Vagina (tissue), 2 donors: ENCODE measurements at regions not wholly inside any gene's neighbourhood (a gene's known extent, or its start where the extent isn't known, plus 50 kb on each side); places are given as distances from the start of the nearest gene placed in this dataset.
"Not testable (repeated sequence)": the region's sequence is repeated elsewhere in the genome, so short reads cannot be mapped to it uniquely, and the experiment has no call there.

Experiments used
- DNase-seq, 2 donors: peaks; one replicate each; pipeline ENCODE4 v3.0.0-alpha.2; 2017; ENCODE audit errors: extremely low spot score in 2 of 2
- H3K27ac ChIP-seq: fragments of 200-600 bp; sonication (generic); one replicate; pipeline ENCODE4 v1.5.1; 2019
- H3K27me3 ChIP-seq: fragments of 200-600 bp; sonication (generic); one replicate; pipeline ENCODE4 v1.5.1; 2019
- H3K36me3 ChIP-seq, 2 donors: fragments of 200-600 bp; sonication (generic); one replicate each; pipeline ENCODE4 v1.5.1; 2017 to 2019
- H3K4me1 ChIP-seq: fragments of 200-600 bp; sonication (generic); one replicate; pipeline ENCODE4 v1.5.1; 2019
- H3K4me3 ChIP-seq, 2 donors: fragments of 200-600 bp; sonication (generic); 1 replicate in 1 of 2; 2 replicates in 1 of 2; pipeline ENCODE4 v1.5.1; 2016 to 2019
- H3K9me3 ChIP-seq: fragments of 200-600 bp; sonication (generic); one replicate; pipeline ENCODE4 v1.5.1; 2019
- CTCF ChIP-seq, 3 experiments: fragments of 450-650 bp in 2 of 3; fragments of 200-600 bp in 1 of 3; sonication (generic) in 1 of 3; IDR thresholded peaks; one replicate each; pipeline ENCODE4 v1.5.1; 2017 to 2019; ENCODE audit warnings: antibody characterized with exemption in 3 of 3, mild to moderate bottlenecking in 2 of 3, moderate library complexity in 2 of 3
- POLR2A ChIP-seq, 2 donors: fragments of 450-650 bp; IDR thresholded peaks; one replicate each; pipeline ENCODE4 v1.6.1; 2017; ENCODE audit warnings: antibody characterized with exemption in 2 of 2, mild to moderate bottlenecking in 2 of 2, moderate library complexity in 2 of 2
- POLR2AphosphoS5 ChIP-seq, 2 donors: sonication (generic); formaldehyde crosslinking; IDR thresholded peaks; one replicate each; pipeline ENCODE4 v1.9.0; 2017; ENCODE audit warnings: antibody characterized with exemption in 2 of 2, mild to moderate bottlenecking in 2 of 2, low read depth in 1 of 2; ENCODE audit not compliant: insufficient read depth in 1 of 2
- intact Hi-C: fragments of 100-400 bp; cut with DNase I; formaldehyde crosslinking; loops from one replicate; pipeline ENCODE4 v1.15.1; 2023

GRCh38 chr19:34577056-34577455, 95.5 kb downstream of the WTIP start:
- intact Hi-C loops = no loop called here
- no peak overlapping the region for H3K4me3 ChIP-seq
- TF ChIP-seq POLR2AphosphoS5 (IDR thresholded peaks at IDR 0.05; ENCODE audit: insufficient read depth in 1 of 2, low read depth in 1 of 2) (no peak), CTCF (IDR thresholded peaks at IDR 0.05) (no peak), POLR2A (IDR thresholded peaks at IDR 0.05) (no peak)

GRCh38 chr19:34576292-34576691, 94.7 kb downstream of the WTIP start:
- Histone ChIP-seq H3K9me3 (no peaks in the 10 kb centered on the region), H3K4me3 (no peak overlapping the region), H3K4me1 (peaks cover 5% of the 10 kb centered on the region), H3K36me3 (no peaks in the 10 kb centered on the region), H3K27ac (no peak overlapping the region), H3K27me3 (no peaks in the 10 kb centered on the region)
- TF ChIP-seq POLR2A (IDR thresholded peaks at IDR 0.05) = no peak
- TF ChIP-seq POLR2AphosphoS5 (IDR thresholded peaks at IDR 0.05; ENCODE audit: insufficient read depth in 1 of 2, low read depth in 1 of 2) = no peak
- TF ChIP-seq CTCF (IDR thresholded peaks at IDR 0.05) = no peak
- intact Hi-C loops = no loop called here
- peak in 1 of 2 donors; percentile 52 for DNase-seq

More at GRCh38 chr19:34577056-34577455, 95.5 kb downstream of the WTIP start:
- Histone ChIP-seq H3K4me1 (peaks cover 5% of the 10 kb centered on the region), H3K9me3 (no peaks in the 10 kb centered on the region), H3K27me3 (no peaks in the 10 kb centered on the region), H3K36me3 (no peaks in the 10 kb centered on the region), H3K27ac (no peak overlapping the region)
- no peak for DNase-seq

- intact Hi-C loops = no loop called here
- Histone ChIP-seq H3K27me3 (no peaks in the 10 kb centered on the region), H3K4me3 (no peak overlapping the region), H3K36me3 (no peaks in the 10 kb centered on the region), H3K27ac (no peak overlapping the region), H3K4me1 (peaks cover 5% of the 10 kb centered on the region), H3K9me3 (peaks cover 2% of the 10 kb centered on the region)
- DNase-seq = peak; percentile 44 to 64
- TF ChIP-seq CTCF (IDR thresholded peaks at IDR 0.05) = no peak
- no peak for TF ChIP-seq POLR2A (IDR thresholded peaks at IDR 0.05)
- no peak for TF ChIP-seq POLR2AphosphoS5 (IDR thresholded peaks at IDR 0.05; ENCODE audit: insufficient read depth in 1 of 2, low read depth in 1 of 2)
These were observed 93.6 kb downstream of the WTIP start for GRCh38 chr19:34575206-34575605.

GRCh38 chr19:34574704-34575103, 93.1 kb downstream of the WTIP start:
- Histone ChIP-seq H3K36me3 (no peaks in the 10 kb centered on the region), H3K4me3 (no peak overlapping the region), H3K27me3 (no peaks in the 10 kb centered on the region), H3K9me3 (peaks cover 5% of the 10 kb centered on the region), H3K4me1 (peaks cover 5% of the 10 kb centered on the region), H3K27ac (no peak overlapping the region)
- no peak for DNase-seq
- intact Hi-C loops = no loop called here
- TF ChIP-seq POLR2AphosphoS5 (IDR thresholded peaks at IDR 0.05; ENCODE audit: insufficient read depth in 1 of 2, low read depth in 1 of 2) (no peak), CTCF (IDR thresholded peaks at IDR 0.05) (no peak), POLR2A (IDR thresholded peaks at IDR 0.05) (no peak)

- no peak for TF ChIP-seq POLR2AphosphoS5 (IDR thresholded peaks at IDR 0.05; ENCODE audit: insufficient read depth in 1 of 2, low read depth in 1 of 2)
- no peak for TF ChIP-seq CTCF (IDR thresholded peaks at IDR 0.05)
- no peak for TF ChIP-seq POLR2A (IDR thresholded peaks at IDR 0.05)
- peaks cover 5% of the 10 kb centered on the region for H3K9me3 ChIP-seq
- no peaks in the 10 kb centered on the region for H3K27me3 ChIP-seq
- H3K4me1 ChIP-seq = peaks cover 5% of the 10 kb centered on the region
- no peak overlapping the region for H3K4me3 ChIP-seq
- H3K36me3 ChIP-seq = no peaks in the 10 kb centered on the region
- H3K27ac ChIP-seq = no peak overlapping the region
- DNase-seq = peak in 1 of 2 donors; percentile 52
- intact Hi-C loops = no loop called here
These were observed 91.8 kb downstream of the WTIP start for GRCh38 chr19:34573226-34573864.

- H3K4me1 ChIP-seq, H3K27ac ChIP-seq, H3K9me3 ChIP-seq, H3K27me3 ChIP-seq, intact Hi-C loops, DNase-seq, H3K36me3 ChIP-seq, H3K4me3 ChIP-seq: not testable (repeated sequence)
These were observed 88.6 kb downstream of the WTIP start for GRCh38 chr19:34570140-34570539.

GRCh38 chr19:34562344-34562743, 80.8 kb downstream of the WTIP start:
- intact Hi-C loops, H3K36me3 ChIP-seq, H3K4me3 ChIP-seq, DNase-seq, H3K27me3 ChIP-seq, H3K27ac ChIP-seq, H3K4me1 ChIP-seq, H3K9me3 ChIP-seq: not testable (repeated sequence)
